B cell (primary cell): ENCODE measurements at regions not wholly inside any gene's neighbourhood (a gene's known extent, or its start where the extent isn't known, plus 50 kb on each side); places are given as distances from the start of the nearest gene placed in this dataset.

Experiments used
- ATAC-seq: fragments of 200-7000 bp; cut with Tn5 transposase; one replicate; pipeline ENCODE4 v1.10.0; 2021; ENCODE audit warnings: low read depth, mild to moderate bottlenecking, moderate number of reproducible peaks, moderate library complexity
- CTCF ChIA-PET: fragments of 350-600 bp; sonication (Branson Sonifier 250); formaldehyde crosslinking; loops from one replicate; lab custom pipeline; 2021; ENCODE audit warnings: antibody characterized with exemption, inconsistent platforms; lab: Charles Lee
- POLR2A ChIA-PET: fragments of 350-600 bp; sonication (Branson Sonifier 250); formaldehyde crosslinking; loops from one replicate; lab custom pipeline; 2021; ENCODE audit warnings: antibody characterized with exemption; lab: Charles Lee
- DNase-seq: peaks from one replicate; pipeline ENCODE4 v3.0.0; 2013
- H2AFZ ChIP-seq: 2 replicates; pipeline ENCODE4 v1.6.1; 2012; ENCODE audit warnings: mild to moderate bottlenecking, low read depth, low read length; ENCODE audit not compliant: insufficient read depth, poor library complexity, severe bottlenecking
- H3K27ac ChIP-seq, 2 donors: 1 replicate in 1 of 2; 2 replicates in 1 of 2; pipeline ENCODE4 v1.5.1; 2012 to 2013; ENCODE audit warnings: low read length in 2 of 2, mild to moderate bottlenecking in 2 of 2, moderate library complexity in 1 of 2
- H3K27me3 ChIP-seq, 4 experiments: fragments of 200-600 bp in 1 of 4; sonication (generic) in 1 of 4; replicated peaks in 1 of 4; 1 replicate in 2 of 4; 2 replicates in 2 of 4; pipeline versions ENCODE4 v1.6.1 to v1.7.0; 2013 to 2016; ENCODE audit warnings: low read length in 3 of 4, mild to moderate bottlenecking in 2 of 4, mixed read lengths in 1 of 4, moderate library complexity in 1 of 4; ENCODE audit not compliant: insufficient read depth in 4 of 4, control insufficient read depth in 3 of 4; ENCODE audit errors: control extremely low read depth in 1 of 4
- H3K36me3 ChIP-seq, 2 experiments: replicated peaks in 1 of 2; 1 replicate in 1 of 2; 2 replicates in 1 of 2; pipeline versions ENCODE4 v1.6.1 to v1.7.1; 2013; ENCODE audit warnings: low read length in 1 of 2; ENCODE audit not compliant: insufficient read depth in 2 of 2, control insufficient read depth in 1 of 2; ENCODE audit errors: control extremely low read depth in 1 of 2, extremely low read depth in 1 of 2
- H3K4me1 ChIP-seq, 2 donors: fragments of 200-600 bp in 1 of 2; sonication (generic) in 1 of 2; 1 replicate in 1 of 2; 2 replicates in 1 of 2; pipeline versions ENCODE4 v1.5.1 to v1.6.1; 2013 to 2017; ENCODE audit warnings: low read length in 2 of 2; ENCODE audit not compliant: control insufficient read depth in 2 of 2, insufficient read depth in 2 of 2
- H3K4me2 ChIP-seq: replicated peaks from 2 replicates; pipeline ENCODE3; 2012; ENCODE audit warnings: mild to moderate bottlenecking, low read depth, low read length; ENCODE audit not compliant: poor library complexity, severe bottlenecking
- H3K4me3 ChIP-seq, 5 experiments: fragments of 200-600 bp in 1 of 5; sonication (generic) in 1 of 5; 1 replicate in 3 of 5; 2 replicates in 2 of 5; pipeline versions ENCODE4 v1.5.1 to v1.7.0; 2011 to 2016; ENCODE audit warnings: low read length in 4 of 5, mild to moderate bottlenecking in 4 of 5, low read depth in 2 of 5, control low read depth in 1 of 5, moderate library complexity in 1 of 5; ENCODE audit not compliant: insufficient read depth in 1 of 5; ENCODE audit errors: control extremely low read depth in 1 of 5, extremely low read depth in 1 of 5
- H3K79me2 ChIP-seq: fragments of 200-600 bp; sonication (generic); one replicate; pipeline ENCODE4 v1.6.0; 2016; ENCODE audit warnings: low read length; ENCODE audit not compliant: control insufficient read depth, insufficient read depth
- H3K9ac ChIP-seq: fragments of 200-600 bp; sonication (generic); 2 replicates; pipeline ENCODE4 v1.6.1; 2017; ENCODE audit warnings: mild to moderate bottlenecking, low read length, moderate library complexity
- H3K9me3 ChIP-seq, 3 donors: one replicate each; pipeline versions ENCODE4 v1.6.1 to v1.7.1; 2013; ENCODE audit warnings: low read length in 2 of 3; ENCODE audit not compliant: control insufficient read depth in 2 of 3, insufficient read depth in 1 of 3; ENCODE audit errors: control extremely low read depth in 1 of 3
- H4K20me1 ChIP-seq: 2 replicates; pipeline ENCODE4 v1.6.0; 2012; ENCODE audit warnings: mild to moderate bottlenecking, low read length; ENCODE audit not compliant: insufficient read depth, control insufficient read depth, poor library complexity, severe bottlenecking
- H3K27ac Mint-ChIP-seq: one replicate; pipeline ENCODE4 v1.8.0; 2021; ENCODE audit warnings: mixed read lengths
- H3K27me3 Mint-ChIP-seq: one replicate; pipeline ENCODE4 v1.8.0; 2021; ENCODE audit warnings: mixed read lengths
- H3K4me1 Mint-ChIP-seq: one replicate; pipeline ENCODE4 v1.8.0; 2021; ENCODE audit warnings: mixed read lengths
- H3K4me3 Mint-ChIP-seq: one replicate; pipeline ENCODE4 v1.8.0; 2021; ENCODE audit warnings: mixed read lengths
- H3K9me3 Mint-ChIP-seq: one replicate; pipeline ENCODE4 v1.8.0; 2022; ENCODE audit warnings: mixed read lengths; ENCODE audit not compliant: insufficient read depth
- EZH2 ChIP-seq: IDR thresholded peaks from 2 replicates; pipeline ENCODE4 v1.6.1; 2012; ENCODE audit warnings: borderline replicate concordance, low read depth, mild to moderate bottlenecking, moderate library complexity, low read length; ENCODE audit not compliant: insufficient read depth, poor library complexity, severe bottlenecking
- WGBS: methylation state at CpG from one replicate; pipeline ENCODE4 v1.1.5; 2013; ENCODE audit warnings: missing lambda C conversion rate; ENCODE audit not compliant: insufficient coverage; 5-methylcytosine and 5-hydroxymethylcytosine counted together
- intact Hi-C: fragments of 100-400 bp; cut with micrococcal nuclease; formaldehyde crosslinking; loops from one replicate; pipeline ENCODE4 v1.10.0; 2022
- TF ChIP-seq, protein P1 (sequence below): fragments of 200-600 bp; IDR thresholded peaks from one replicate; pipeline ENCODE4 v1.8.0; 2022; ENCODE audit warnings: antibody characterized with exemption, mild to moderate bottlenecking

DNA sequence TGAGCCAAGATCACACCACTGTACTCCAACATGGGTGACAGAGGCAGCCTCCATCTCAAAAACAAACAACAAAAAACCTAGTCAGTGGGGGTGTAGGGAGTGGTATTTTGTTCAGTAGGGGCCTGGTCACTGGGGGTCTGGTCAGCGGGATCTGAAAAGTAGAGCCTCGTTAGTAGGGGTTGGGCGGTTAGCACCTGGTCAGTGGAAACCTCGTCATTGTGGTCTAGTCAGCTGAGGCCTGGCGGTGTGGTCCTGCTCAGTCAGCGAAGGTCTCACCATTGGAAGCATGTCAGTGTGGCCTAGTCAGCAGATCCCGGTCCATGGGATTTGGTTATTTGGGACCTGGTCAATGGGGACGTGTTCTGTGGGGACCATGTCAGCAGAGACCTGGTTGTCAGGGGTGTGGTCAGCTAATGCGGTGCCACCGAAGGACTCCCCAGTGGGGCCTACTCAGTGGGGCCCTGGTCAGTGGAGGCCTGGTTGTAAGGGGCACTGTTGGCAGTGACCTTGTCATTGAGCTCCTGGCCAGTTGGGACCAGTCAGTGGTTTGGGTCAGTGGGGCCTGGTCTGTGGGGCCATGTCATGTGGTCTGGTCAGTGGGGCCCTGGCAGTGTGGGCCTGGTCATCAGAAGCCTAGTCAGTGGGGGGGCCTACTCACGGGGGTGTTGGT is 63.0 kb upstream of the TPM4 start:
- 90% methylated on average over 10 of the region's 11 CpGs for WGBS
- Histone ChIP-seq H3K27ac (no peak overlapping the region), H3K9ac (no peak overlapping the region), H3K9me3 (no peaks in the 10 kb centered on the region), H3K36me3 (no peaks in the 10 kb centered on the region), H2AFZ (no peak overlapping the region), H3K4me2 (no peak overlapping the region), H3K79me2 (no peaks in the 10 kb centered on the region), H3K4me1 (no peaks in the 10 kb centered on the region), H3K4me3 (no peak overlapping the region), H3K27me3 (no peaks in the 10 kb centered on the region), H4K20me1 (no peaks in the 10 kb centered on the region)
- intact Hi-C loops, result no loop called here
- ATAC-seq (no peak), DNase-seq (no peak)
- Mint-ChIP-seq H3K27me3 (no peaks in the 10 kb centered on the region), H3K4me3 (no peak overlapping the region), H3K27ac (no peak overlapping the region), H3K4me1 (no peaks in the 10 kb centered on the region), H3K9me3 (no peaks in the 10 kb centered on the region)
- ChIA-PET POLR2A (interaction anchor here (0.6 kb wide), 1 partner anchor 91 kb away, joined by 5 read pairs; no protein-coding TSS in a partner anchor), CTCF (no interaction called here)
- TF ChIP-seq EZH2, result no peak
- TF ChIP-seq, protein P1, sequence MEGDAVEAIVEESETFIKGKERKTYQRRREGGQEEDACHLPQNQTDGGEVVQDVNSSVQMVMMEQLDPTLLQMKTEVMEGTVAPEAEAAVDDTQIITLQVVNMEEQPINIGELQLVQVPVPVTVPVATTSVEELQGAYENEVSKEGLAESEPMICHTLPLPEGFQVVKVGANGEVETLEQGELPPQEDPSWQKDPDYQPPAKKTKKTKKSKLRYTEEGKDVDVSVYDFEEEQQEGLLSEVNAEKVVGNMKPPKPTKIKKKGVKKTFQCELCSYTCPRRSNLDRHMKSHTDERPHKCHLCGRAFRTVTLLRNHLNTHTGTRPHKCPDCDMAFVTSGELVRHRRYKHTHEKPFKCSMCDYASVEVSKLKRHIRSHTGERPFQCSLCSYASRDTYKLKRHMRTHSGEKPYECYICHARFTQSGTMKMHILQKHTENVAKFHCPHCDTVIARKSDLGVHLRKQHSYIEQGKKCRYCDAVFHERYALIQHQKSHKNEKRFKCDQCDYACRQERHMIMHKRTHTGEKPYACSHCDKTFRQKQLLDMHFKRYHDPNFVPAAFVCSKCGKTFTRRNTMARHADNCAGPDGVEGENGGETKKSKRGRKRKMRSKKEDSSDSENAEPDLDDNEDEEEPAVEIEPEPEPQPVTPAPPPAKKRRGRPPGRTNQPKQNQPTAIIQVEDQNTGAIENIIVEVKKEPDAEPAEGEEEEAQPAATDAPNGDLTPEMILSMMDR, result no peak

DNA sequence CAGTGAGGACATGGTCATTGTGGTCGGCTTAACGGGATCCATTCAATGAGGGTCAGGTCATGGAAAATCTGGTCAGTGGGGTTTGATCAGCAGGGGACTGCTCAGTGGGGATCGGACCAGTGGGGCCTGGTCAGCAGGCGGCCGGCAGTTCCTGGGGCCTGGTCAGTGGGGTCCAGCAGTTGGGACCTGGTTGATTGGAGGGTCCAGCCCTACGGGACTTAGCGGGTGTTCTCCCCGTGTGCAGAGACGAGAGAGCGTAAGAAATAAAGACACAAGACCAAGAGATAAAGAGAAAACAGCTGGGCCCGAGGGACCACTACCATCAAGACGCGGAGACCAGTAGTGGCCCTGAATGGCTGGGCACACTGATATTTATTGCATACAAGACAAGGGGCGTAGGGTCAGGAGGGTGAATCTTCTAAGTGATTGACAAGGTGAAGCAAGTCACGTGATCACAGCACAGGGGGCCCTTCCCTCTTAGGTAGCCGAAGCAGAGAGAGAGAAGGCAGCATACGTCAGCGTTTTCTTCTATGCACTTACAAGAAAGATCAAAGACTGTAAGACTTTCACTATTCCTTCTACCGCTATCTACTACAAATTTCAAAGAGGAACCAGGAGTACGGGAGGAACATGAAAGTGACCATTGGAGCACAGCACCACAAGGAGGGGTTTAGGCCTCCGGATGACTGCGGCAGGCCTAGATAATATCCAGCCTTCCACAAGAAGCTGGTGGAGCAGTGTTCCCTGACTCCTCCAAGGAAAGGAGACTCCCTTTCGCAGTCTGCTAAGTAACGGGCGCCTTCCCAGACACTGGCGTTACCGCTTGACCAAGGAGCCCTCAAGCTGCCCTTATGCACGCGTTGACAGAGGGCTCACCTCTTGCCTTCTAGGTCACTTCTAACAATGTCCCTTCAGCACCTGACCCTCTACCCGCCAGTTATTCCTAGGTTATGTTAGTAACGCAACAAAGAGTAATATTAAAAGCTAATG is 62.1 kb upstream of the TPM4 start:
- Mint-ChIP-seq H3K9me3 (no peaks in the 10 kb centered on the region), H3K27ac (no peak overlapping the region), H3K4me3 (no peak overlapping the region), H3K4me1 (no peaks in the 10 kb centered on the region), H3K27me3 (no peaks in the 10 kb centered on the region)
- Histone ChIP-seq H3K79me2 (no peaks in the 10 kb centered on the region), H3K4me1 (no peaks in the 10 kb centered on the region), H2AFZ (no peak overlapping the region), H3K36me3 (no peaks in the 10 kb centered on the region), H3K27ac (no peak overlapping the region), H3K4me3 (no peak overlapping the region), H3K9ac (no peak overlapping the region), H3K27me3 (no peaks in the 10 kb centered on the region), H3K4me2 (no peak overlapping the region), H4K20me1 (no peaks in the 10 kb centered on the region), H3K9me3 (no peaks in the 10 kb centered on the region)
- no peak for DNase-seq
- TF ChIP-seq, protein P1, result no peak
- no peak for TF ChIP-seq EZH2
- CTCF ChIA-PET, result no interaction called here
- 94% methylated on average over 27 of the region's 31 CpGs for WGBS
- no peak for ATAC-seq
- POLR2A ChIA-PET, result no interaction called here
- intact Hi-C loops, result no loop called here
